Neural cell (in vitro differentiated cells): ENCODE measurements at regions not wholly inside any gene's neighbourhood (a gene's known extent, or its start where the extent isn't known, plus 50 kb on each side); places are given as distances from the start of the nearest gene placed in this dataset.

Experiments
- H2AFZ ChIP-seq: fragments of 200-600, 300-800 bp; sonication (generic), shearing (Covaris generic); 2 replicates; pipeline ENCODE4 v1.6.0; 2014; ENCODE audit warnings: low read depth, mild to moderate bottlenecking, antibody characterized with exemption, low read length, moderate library complexity
- H3F3A ChIP-seq: fragments of 200-600 bp; shearing (Covaris generic); 2 replicates; pipeline ENCODE4 v1.6.1; 2016; ENCODE audit warnings: mild to moderate bottlenecking, moderate library complexity, mixed read lengths, antibody characterized with exemption, low read length; ENCODE audit not compliant: insufficient read depth, poor library complexity, severe bottlenecking
- H3K27ac ChIP-seq: fragments of 200-600, 300-800 bp; sonication (generic), shearing (Covaris generic); 2 replicates; pipeline ENCODE4 v1.5.1; 2014; ENCODE audit warnings: mild to moderate bottlenecking, low read length, moderate library complexity
- H3K27me3 ChIP-seq: fragments of 300-800, 200-600 bp; sonication (generic), shearing (Covaris generic); 2 replicates; pipeline ENCODE4 v1.6.0; 2014; ENCODE audit warnings: mild to moderate bottlenecking, low read depth, low read length, moderate library complexity; ENCODE audit not compliant: insufficient read depth
- H3K36me3 ChIP-seq: fragments of 300-800, 200-600 bp; sonication (generic), shearing (Covaris generic); 2 replicates; pipeline ENCODE4 v1.5.1; 2014; ENCODE audit warnings: mild to moderate bottlenecking, antibody characterized with exemption, low read length, moderate library complexity; ENCODE audit not compliant: insufficient read depth
- H3K4me2 ChIP-seq: fragments of 300-800, 200-600 bp; sonication (generic), shearing (Covaris generic); 2 replicates; pipeline ENCODE4 v1.6.0; 2014; ENCODE audit warnings: mild to moderate bottlenecking, low read length
- H3K4me3 ChIP-seq: fragments of 300-800, 200-600 bp; sonication (generic), shearing (Covaris generic); 2 replicates; pipeline ENCODE4 v1.5.1; 2014; ENCODE audit warnings: mild to moderate bottlenecking, low read length, moderate library complexity
- H3K79me2 ChIP-seq: fragments of 200-600 bp; shearing (Covaris generic); replicated peaks from 2 replicates; pipeline ENCODE4 v1.6.0; 2014; ENCODE audit warnings: mild to moderate bottlenecking, low read length, moderate library complexity; ENCODE audit not compliant: insufficient read depth
- H3K9ac ChIP-seq: fragments of 300-800, 200-600 bp; sonication (generic), shearing (Covaris generic); 2 replicates; pipeline ENCODE4 v1.6.1; 2016; ENCODE audit warnings: mild to moderate bottlenecking, low read length, mixed read lengths
- H3K9me2 ChIP-seq: fragments of 200-600 bp; shearing (Covaris generic); 2 replicates; pipeline ENCODE4 v1.6.1; 2016; ENCODE audit warnings: mild to moderate bottlenecking, low read length, mixed read lengths; ENCODE audit not compliant: insufficient read depth
- H3K9me3 ChIP-seq: fragments of 200-600, 300-800 bp; sonication (generic), shearing (Covaris generic); 2 replicates; pipeline ENCODE4 v1.6.1; 2016; ENCODE audit warnings: mild to moderate bottlenecking, mixed run types, low read length, moderate library complexity, mixed read lengths
- H4K20me1 ChIP-seq: fragments of 200-600 bp; shearing (Covaris generic); 2 replicates; pipeline ENCODE4 v1.6.1; 2016; ENCODE audit warnings: mild to moderate bottlenecking, mixed run types; ENCODE audit not compliant: insufficient read depth
- EZH2 ChIP-seq: fragments of 200-600, 300-800 bp; shearing (Covaris generic), sonication (generic); IDR thresholded peaks from 2 replicates; pipeline ENCODE4 v1.6.1; 2014; ENCODE audit warnings: antibody characterized with exemption, low read length, borderline replicate concordance, mild to moderate bottlenecking; ENCODE audit not compliant: insufficient read depth, poor library complexity, severe bottlenecking
- MXI1 ChIP-seq: fragments of 450-650 bp; conservative IDR thresholded peaks from 2 replicates; pipeline ENCODE4 v1.6.1; 2014; ENCODE audit warnings: antibody characterized with exemption, mild to moderate bottlenecking; ENCODE audit not compliant: poor library complexity, severe bottlenecking
- POLR2AphosphoS5 ChIP-seq: IDR thresholded peaks from 2 replicates; pipeline ENCODE4 v1.6.1; 2012
- RAD21 ChIP-seq: fragments of 450-650 bp; conservative IDR thresholded peaks from 2 replicates; pipeline ENCODE4 v1.6.1; 2014; ENCODE audit warnings: antibody characterized with exemption, mild to moderate bottlenecking, moderate library complexity
- SMC3 ChIP-seq: fragments of 450-650 bp; conservative IDR thresholded peaks from 2 replicates; pipeline ENCODE4 v1.6.1; 2014; ENCODE audit warnings: antibody characterized with exemption, mild to moderate bottlenecking, moderate library complexity; ENCODE audit not compliant: poor library complexity
- TAF1 ChIP-seq: IDR thresholded peaks from 2 replicates; pipeline ENCODE4 v1.6.1; 2012; ENCODE audit warnings: low read depth
- TF ChIP-seq, protein P1 (sequence below): IDR thresholded peaks from 2 replicates; pipeline ENCODE4 v1.6.1; 2012; ENCODE audit warnings: borderline replicate concordance
- TF ChIP-seq, protein P2 (sequence below): fragments of 450-650 bp; IDR thresholded peaks from 2 replicates; pipeline ENCODE4 v1.5.1; 2014; ENCODE audit warnings: antibody characterized with exemption, mild to moderate bottlenecking, moderate library complexity; ENCODE audit not compliant: poor library complexity, severe bottlenecking

DNA sequence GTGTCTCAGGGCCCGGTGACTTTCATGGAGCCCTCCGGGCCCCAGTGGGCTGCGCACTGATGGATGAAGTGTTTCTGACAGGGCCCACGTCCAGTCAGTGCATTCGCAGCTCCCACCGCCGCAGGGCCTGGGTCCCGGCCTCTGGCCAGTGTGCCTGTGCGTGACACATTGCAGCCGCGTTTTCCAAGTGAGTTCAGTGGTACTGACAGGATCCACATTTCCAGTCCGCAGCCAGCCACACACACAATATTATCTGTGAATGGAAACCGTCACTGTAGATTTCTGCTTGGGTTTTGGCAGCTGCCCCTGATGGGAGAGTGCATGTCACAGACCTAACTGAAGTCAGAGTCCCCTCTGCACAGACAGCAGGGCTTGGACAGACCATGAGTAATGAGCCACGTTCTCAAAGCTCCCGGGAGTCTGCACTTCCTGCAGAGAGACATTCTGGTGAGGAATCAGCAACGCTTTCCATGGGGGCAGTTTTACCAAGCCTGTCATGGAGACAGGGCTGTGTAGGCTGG, 171.4 kb downstream of the MYLK4 start:
- no peak overlapping the region for H3K9ac ChIP-seq
- no peak overlapping the region for H3K4me2 ChIP-seq
- no peaks in the 10 kb centered on the region for H3K9me2 ChIP-seq

DNA sequence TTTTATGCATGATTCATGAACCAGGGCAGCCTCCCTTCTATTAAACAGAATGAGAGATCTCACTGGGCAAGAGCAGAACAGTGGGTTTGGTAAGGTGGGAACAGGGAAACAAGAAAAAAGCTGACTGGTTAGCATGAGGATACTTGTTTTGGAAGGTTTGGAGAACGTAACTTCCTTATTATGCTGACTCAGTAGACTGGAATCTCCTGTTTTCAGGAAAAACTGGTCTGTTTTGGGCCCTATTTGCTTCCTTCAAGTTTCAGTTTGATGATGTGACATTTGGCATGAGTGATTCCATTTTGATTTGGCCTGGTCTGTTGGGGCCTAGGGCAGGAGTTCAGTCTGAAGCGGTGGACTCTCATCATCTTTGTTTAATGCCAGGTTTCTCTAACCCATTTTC, 172.0 kb downstream of the MYLK4 start:
- TF ChIP-seq TAF1 = no peak
- no peak for TF ChIP-seq MXI1
- TF ChIP-seq EZH2 = no peak
- TF ChIP-seq SMC3 = no peak
- no peaks in the 10 kb centered on the region for H3K79me2 ChIP-seq
- no peak overlapping the region for H3K9ac ChIP-seq
- no peaks in the 10 kb centered on the region for H3F3A ChIP-seq
- H3K9me2 ChIP-seq = no peaks in the 10 kb centered on the region
- no peak overlapping the region for H3K4me3 ChIP-seq
- H3K27me3 ChIP-seq = no peaks in the 10 kb centered on the region
- no peak overlapping the region for H2AFZ ChIP-seq
- no peaks in the 10 kb centered on the region for H3K36me3 ChIP-seq
- H3K4me2 ChIP-seq = no peak overlapping the region
- H3K9me3 ChIP-seq = no peaks in the 10 kb centered on the region
- H4K20me1 ChIP-seq = no peaks in the 10 kb centered on the region
- H3K27ac ChIP-seq = no peak overlapping the region

More for the DNA sequence above, 171.4 kb downstream of the MYLK4 start:
- Histone ChIP-seq H2AFZ (no peak overlapping the region), H3F3A (no peaks in the 10 kb centered on the region), H3K27me3 (no peaks in the 10 kb centered on the region), H4K20me1 (no peaks in the 10 kb centered on the region), H3K79me2 (no peaks in the 10 kb centered on the region), H3K27ac (no peak overlapping the region), H3K9me3 (no peaks in the 10 kb centered on the region), H3K36me3 (no peaks in the 10 kb centered on the region), H3K4me3 (no peak overlapping the region)
- TF ChIP-seq MXI1 (no peak), RAD21 (no peak), EZH2 (no peak), TAF1 (no peak)
- TF ChIP-seq, protein P1, sequence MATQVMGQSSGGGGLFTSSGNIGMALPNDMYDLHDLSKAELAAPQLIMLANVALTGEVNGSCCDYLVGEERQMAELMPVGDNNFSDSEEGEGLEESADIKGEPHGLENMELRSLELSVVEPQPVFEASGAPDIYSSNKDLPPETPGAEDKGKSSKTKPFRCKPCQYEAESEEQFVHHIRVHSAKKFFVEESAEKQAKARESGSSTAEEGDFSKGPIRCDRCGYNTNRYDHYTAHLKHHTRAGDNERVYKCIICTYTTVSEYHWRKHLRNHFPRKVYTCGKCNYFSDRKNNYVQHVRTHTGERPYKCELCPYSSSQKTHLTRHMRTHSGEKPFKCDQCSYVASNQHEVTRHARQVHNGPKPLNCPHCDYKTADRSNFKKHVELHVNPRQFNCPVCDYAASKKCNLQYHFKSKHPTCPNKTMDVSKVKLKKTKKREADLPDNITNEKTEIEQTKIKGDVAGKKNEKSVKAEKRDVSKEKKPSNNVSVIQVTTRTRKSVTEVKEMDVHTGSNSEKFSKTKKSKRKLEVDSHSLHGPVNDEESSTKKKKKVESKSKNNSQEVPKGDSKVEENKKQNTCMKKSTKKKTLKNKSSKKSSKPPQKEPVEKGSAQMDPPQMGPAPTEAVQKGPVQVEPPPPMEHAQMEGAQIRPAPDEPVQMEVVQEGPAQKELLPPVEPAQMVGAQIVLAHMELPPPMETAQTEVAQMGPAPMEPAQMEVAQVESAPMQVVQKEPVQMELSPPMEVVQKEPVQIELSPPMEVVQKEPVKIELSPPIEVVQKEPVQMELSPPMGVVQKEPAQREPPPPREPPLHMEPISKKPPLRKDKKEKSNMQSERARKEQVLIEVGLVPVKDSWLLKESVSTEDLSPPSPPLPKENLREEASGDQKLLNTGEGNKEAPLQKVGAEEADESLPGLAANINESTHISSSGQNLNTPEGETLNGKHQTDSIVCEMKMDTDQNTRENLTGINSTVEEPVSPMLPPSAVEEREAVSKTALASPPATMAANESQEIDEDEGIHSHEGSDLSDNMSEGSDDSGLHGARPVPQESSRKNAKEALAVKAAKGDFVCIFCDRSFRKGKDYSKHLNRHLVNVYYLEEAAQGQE = no peak
- TF ChIP-seq, protein P2, sequence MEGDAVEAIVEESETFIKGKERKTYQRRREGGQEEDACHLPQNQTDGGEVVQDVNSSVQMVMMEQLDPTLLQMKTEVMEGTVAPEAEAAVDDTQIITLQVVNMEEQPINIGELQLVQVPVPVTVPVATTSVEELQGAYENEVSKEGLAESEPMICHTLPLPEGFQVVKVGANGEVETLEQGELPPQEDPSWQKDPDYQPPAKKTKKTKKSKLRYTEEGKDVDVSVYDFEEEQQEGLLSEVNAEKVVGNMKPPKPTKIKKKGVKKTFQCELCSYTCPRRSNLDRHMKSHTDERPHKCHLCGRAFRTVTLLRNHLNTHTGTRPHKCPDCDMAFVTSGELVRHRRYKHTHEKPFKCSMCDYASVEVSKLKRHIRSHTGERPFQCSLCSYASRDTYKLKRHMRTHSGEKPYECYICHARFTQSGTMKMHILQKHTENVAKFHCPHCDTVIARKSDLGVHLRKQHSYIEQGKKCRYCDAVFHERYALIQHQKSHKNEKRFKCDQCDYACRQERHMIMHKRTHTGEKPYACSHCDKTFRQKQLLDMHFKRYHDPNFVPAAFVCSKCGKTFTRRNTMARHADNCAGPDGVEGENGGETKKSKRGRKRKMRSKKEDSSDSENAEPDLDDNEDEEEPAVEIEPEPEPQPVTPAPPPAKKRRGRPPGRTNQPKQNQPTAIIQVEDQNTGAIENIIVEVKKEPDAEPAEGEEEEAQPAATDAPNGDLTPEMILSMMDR = no peak

DNA sequence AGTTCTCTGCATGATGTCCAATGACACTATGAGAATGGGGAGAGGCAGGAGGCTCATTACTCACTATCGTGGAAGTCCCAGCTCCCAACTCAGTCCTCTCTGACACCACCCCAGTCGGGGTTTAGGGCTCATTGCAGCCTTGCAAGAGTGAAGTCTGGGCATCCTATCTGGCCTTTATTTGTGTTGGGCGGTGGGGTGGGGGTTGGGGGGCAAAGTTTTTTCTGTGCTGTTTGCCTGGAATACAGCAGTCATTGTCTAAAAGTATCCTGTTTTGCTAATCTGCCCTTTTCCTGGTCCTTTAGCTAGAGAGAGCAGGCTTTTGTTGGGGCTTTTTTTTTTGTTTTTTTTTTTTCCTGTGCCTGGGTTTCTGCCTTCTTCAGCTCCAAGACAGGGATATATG, 174.2 kb downstream of the MYLK4 start:
- Histone ChIP-seq H3K27me3 (no peaks in the 10 kb centered on the region), H3K9me2 (no peaks in the 10 kb centered on the region), H3K79me2 (no peaks in the 10 kb centered on the region), H3K4me2 (no peak overlapping the region), H3K9ac (no peak overlapping the region), H3K9me3 (no peaks in the 10 kb centered on the region), H2AFZ (no peak overlapping the region), H3K4me3 (no peak overlapping the region), H4K20me1 (no peaks in the 10 kb centered on the region), H3K27ac (no peak overlapping the region), H3K36me3 (no peaks in the 10 kb centered on the region), H3F3A (no peaks in the 10 kb centered on the region)
- TF ChIP-seq EZH2 (no peak), POLR2AphosphoS5 (no peak), MXI1 (no peak)
- TF ChIP-seq, protein P1 = no peak
